NB4 (cell line): ENCODE measurements at regions not wholly inside any gene's neighbourhood (a gene's known extent, or its start where the extent isn't known, plus 50 kb on each side); places are given as distances from the start of the nearest gene placed in this dataset.

Source experiments
- DNase-seq: peaks from one replicate; pipeline ENCODE4 v3.0.0; 2010; ENCODE audit warnings: low read depth
- H3K4me3 ChIP-seq: one replicate; pipeline ENCODE4 v1.5.1; 2011; ENCODE audit warnings: mild to moderate bottlenecking, low read depth, low read length, moderate library complexity
- CTCF ChIP-seq: IDR thresholded peaks from one replicate; pipeline ENCODE4 v1.5.1; 2012; ENCODE audit warnings: low read depth, low read length
- MAX ChIP-seq: IDR thresholded peaks from 2 replicates; pipeline ENCODE4 v1.6.1; 2011; ENCODE audit warnings: low read depth, low read length
- MYC ChIP-seq: IDR thresholded peaks from 2 replicates; pipeline ENCODE4 v1.6.1; 2011; ENCODE audit warnings: low read depth, low read length
- POLR2A ChIP-seq: IDR thresholded peaks from 2 replicates; pipeline ENCODE4 v1.6.1; 2011; ENCODE audit warnings: mild to moderate bottlenecking; ENCODE audit not compliant: insufficient read length; ENCODE audit errors: extremely low read depth

- DNase-seq, result no peak
- TF ChIP-seq POLR2A (no peak), MAX (no peak), MYC (no peak), CTCF (no peak)
- H3K4me3 ChIP-seq, result no peak overlapping the region
Observed at GRCh38 chr18:73626859-73627258, 520.8 kb downstream of the FBXO15 start.

GRCh38 chr18:73626221-73626620 lies 521.4 kb downstream of the FBXO15 start:
- no peak for TF ChIP-seq POLR2A
- TF ChIP-seq MAX, result no peak
- TF ChIP-seq MYC, result no peak
- no peak for TF ChIP-seq CTCF
- no peak overlapping the region for H3K4me3 ChIP-seq

GRCh38 chr18:73621091-73621490 lies 526.5 kb downstream of the FBXO15 start:
- no peak overlapping the region for H3K4me3 ChIP-seq
- DNase-seq, result no peak
- TF ChIP-seq POLR2A (no peak), MYC (no peak), CTCF (no peak), MAX (no peak)

More at GRCh38 chr18:73626221-73626620, 521.4 kb downstream of the FBXO15 start:
- no peak for DNase-seq

GRCh38 chr18:73617981-73618380 lies 529.7 kb downstream of the FBXO15 start:
- H3K4me3 ChIP-seq, result no peak overlapping the region
- no peak for TF ChIP-seq POLR2A
- TF ChIP-seq CTCF, result no peak
- TF ChIP-seq MAX, result no peak
- no peak for TF ChIP-seq MYC
- no peak for DNase-seq

- no peak for TF ChIP-seq POLR2A
- no peak for TF ChIP-seq MYC
- TF ChIP-seq CTCF, result no peak
- no peak for TF ChIP-seq MAX
- no peak for DNase-seq
- H3K4me3 ChIP-seq, result no peak overlapping the region
Observed at GRCh38 chr18:73615506-73615905, 532.1 kb downstream of the FBXO15 start.

- H3K4me3 ChIP-seq, result no peak overlapping the region
- TF ChIP-seq MYC, result no peak
- no peak for TF ChIP-seq MAX
- no peak for TF ChIP-seq POLR2A
- TF ChIP-seq CTCF, result no peak
- no peak for DNase-seq
Observed at GRCh38 chr18:73614812-73615211, 532.8 kb downstream of the FBXO15 start.
